GM21515 (cell line): ENCODE measurements at regions not wholly inside any gene's neighbourhood (a gene's known extent, or its start where the extent isn't known, plus 50 kb on each side); places are given as distances from the start of the nearest gene placed in this dataset.

Experiments used
- ATAC-seq: cut with Tn5 transposase; IDR thresholded peaks from one replicate; pipeline ENCODE4 v1.9.1; 2021; ENCODE audit not compliant: unreplicated experiment

- ATAC-seq: no peak
Measured at GRCh38 chr22:49425356-49425755, 402.3 kb downstream of the BRD1 start.

- ATAC-seq: no peak
Measured at GRCh38 chr22:49424893-49425270, 402.8 kb downstream of the BRD1 start.

GRCh38 chr22:49423125-49423650, 404.5 kb downstream of the BRD1 start:
- ATAC-seq: no peak

GRCh38 chr22:49422701-49423100, 405.0 kb downstream of the BRD1 start:
- ATAC-seq: no peak

- no peak for ATAC-seq
Measured at GRCh38 chr22:49420651-49421050, 407.0 kb downstream of the BRD1 start.

GRCh38 chr22:49419661-49420060, 408.0 kb downstream of the BRD1 start:
- no peak for ATAC-seq

GRCh38 chr22:49418943-49419342, 408.7 kb downstream of the BRD1 start:
- ATAC-seq: no peak

- ATAC-seq: no peak
Measured at GRCh38 chr22:49418341-49418894, 409.3 kb downstream of the BRD1 start.

- ATAC-seq: no peak
Measured at GRCh38 chr22:49417833-49418232, 409.8 kb downstream of the BRD1 start.

GRCh38 chr22:49417326-49417725, 410.3 kb downstream of the BRD1 start:
- no peak for ATAC-seq

GRCh38 chr22:49415151-49415951, 412.3 kb downstream of the BRD1 start:
- no peak for ATAC-seq

GRCh38 chr22:49413551-49413950, 414.1 kb downstream of the BRD1 start:
- ATAC-seq: no peak

GRCh38 chr22:49413146-49413545, 414.5 kb downstream of the BRD1 start:
- no peak for ATAC-seq

GRCh38 chr22:49412236-49412635, 415.4 kb downstream of the BRD1 start:
- ATAC-seq: no peak

- ATAC-seq: no peak
Measured at GRCh38 chr22:49411236-49411635, 416.4 kb downstream of the BRD1 start.

GRCh38 chr22:49408102-49408836, 419.4 kb downstream of the BRD1 start:
- no peak for ATAC-seq

GRCh38 chr22:49406879-49407587, 420.6 kb downstream of the BRD1 start:
- ATAC-seq: no peak

GRCh38 chr22:49406047-49406650, 421.5 kb downstream of the BRD1 start:
- no peak for ATAC-seq

- ATAC-seq: no peak
Measured at GRCh38 chr22:49405590-49405989, 422.1 kb downstream of the BRD1 start.

- ATAC-seq: no peak
Measured at GRCh38 chr22:49404576-49405241, 423.0 kb downstream of the BRD1 start.
